Fibroblast of lung (primary cell): ENCODE measurements at regions not wholly inside any gene's neighbourhood (a gene's known extent, or its start where the extent isn't known, plus 50 kb on each side); places are given as distances from the start of the nearest gene placed in this dataset.

ENCODE experiments used
- DNase-seq, 2 donors: peaks; one replicate each; pipeline versions ENCODE4 v3.0.0 to v3.0.0-alpha.2; 2010; ENCODE audit warnings: low read depth in 2 of 2
- H2AFZ ChIP-seq: 2 replicates; pipeline ENCODE4 v1.5.1; 2012; ENCODE audit warnings: low read length, control low read depth, inconsistent platforms
- H3K27ac ChIP-seq: 2 replicates; pipeline ENCODE4 v1.5.1; 2011; ENCODE audit warnings: low read length, control low read depth; ENCODE audit not compliant: insufficient read depth
- H3K27me3 ChIP-seq: 2 replicates; pipeline ENCODE4 v1.5.1; 2011; ENCODE audit warnings: mild to moderate bottlenecking, low read length; ENCODE audit not compliant: control insufficient read depth, insufficient read depth
- H3K36me3 ChIP-seq: 2 replicates; pipeline ENCODE4 v1.5.1; 2011; ENCODE audit warnings: low read length; ENCODE audit not compliant: control insufficient read depth, insufficient read depth
- H3K4me1 ChIP-seq: 2 replicates; pipeline ENCODE4 v1.5.1; 2011; ENCODE audit warnings: low read length; ENCODE audit not compliant: control insufficient read depth, insufficient read depth; ENCODE audit errors: extremely low read depth
- H3K4me2 ChIP-seq: 2 replicates; pipeline ENCODE4 v1.5.1; 2011; ENCODE audit warnings: low read length, control low read depth; ENCODE audit not compliant: insufficient read depth; ENCODE audit errors: extremely low read depth
- H3K4me3 ChIP-seq, 4 experiments: fragments of 200-600 bp in 1 of 4; sonication (generic) in 1 of 4; replicated peaks in 1 of 4; 2 replicates each; pipeline ENCODE4 v1.5.1; 2011 to 2016; ENCODE audit warnings: low read length in 4 of 4, low read depth in 3 of 4, mild to moderate bottlenecking in 3 of 4, control low read depth in 2 of 4, inconsistent platforms in 1 of 4, mixed read lengths in 1 of 4; ENCODE audit not compliant: insufficient read depth in 1 of 4; ENCODE audit errors: control extremely low read depth in 1 of 4
- H3K79me2 ChIP-seq: 2 replicates; pipeline ENCODE4 v1.5.1; 2012; ENCODE audit warnings: mild to moderate bottlenecking, low read length, inconsistent platforms; ENCODE audit not compliant: control insufficient read depth, insufficient read depth
- H3K9ac ChIP-seq: 2 replicates; pipeline ENCODE4 v1.5.1; 2011; ENCODE audit warnings: mild to moderate bottlenecking, low read length, control low read depth; ENCODE audit not compliant: insufficient read depth
- H3K9me3 ChIP-seq: 2 replicates; pipeline ENCODE4 v1.5.1; 2012; ENCODE audit warnings: low read depth, low read length; ENCODE audit not compliant: control insufficient read depth, insufficient read depth
- H4K20me1 ChIP-seq: 2 replicates; pipeline ENCODE4 v1.5.1; 2011; ENCODE audit warnings: low read length; ENCODE audit not compliant: control insufficient read depth, insufficient read depth; ENCODE audit errors: extremely low read depth
- EZH2 ChIP-seq: IDR thresholded peaks from 2 replicates; pipeline ENCODE4 v1.5.1; 2012; ENCODE audit warnings: low read length, control low read depth, mild to moderate bottlenecking; ENCODE audit errors: missing control alignments
- TF ChIP-seq, protein P1 (sequence below), 2 donors: IDR thresholded peaks in 1 of 2; conservative IDR thresholded peaks in 1 of 2; 1 replicate in 1 of 2; 2 replicates in 1 of 2; pipeline ENCODE4 v1.5.1; 2011 to 2012; ENCODE audit warnings: low read length in 2 of 2, control low read depth in 1 of 2, inconsistent platforms in 1 of 2, low read depth in 1 of 2, mild to moderate bottlenecking in 1 of 2

DNA sequence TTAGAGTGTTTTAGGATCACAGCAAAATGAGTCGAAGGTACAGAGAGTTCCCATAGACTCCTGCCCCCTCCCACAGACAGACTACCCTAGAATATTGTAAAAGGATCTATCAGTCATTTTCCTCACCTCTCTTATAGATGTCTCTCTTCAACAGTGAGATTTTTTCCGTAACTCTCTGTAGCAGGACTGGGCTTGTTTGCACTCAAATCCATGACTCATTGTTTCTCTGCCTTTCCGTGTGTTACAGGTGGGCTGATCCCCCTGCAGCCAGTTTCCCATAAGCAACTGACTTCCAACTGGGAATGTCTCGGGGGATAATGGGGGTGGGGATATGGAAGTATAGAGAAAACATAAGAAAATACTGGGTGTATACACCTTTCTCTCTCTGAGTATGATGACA is 921.0 kb downstream of the GATA3 start:
- Histone ChIP-seq H3K9ac (no peak overlapping the region), H3K27ac (no peak overlapping the region), H3K36me3 (no peaks in the 10 kb centered on the region), H3K4me2 (no peak overlapping the region), H3K27me3 (no peaks in the 10 kb centered on the region), H2AFZ (no peak overlapping the region), H3K4me1 (no peaks in the 10 kb centered on the region), H4K20me1 (no peaks in the 10 kb centered on the region), H3K9me3 (no peaks in the 10 kb centered on the region), H3K4me3 (no peak overlapping the region), H3K79me2 (no peaks in the 10 kb centered on the region)
- no peak for DNase-seq
- TF ChIP-seq EZH2: no peak
- TF ChIP-seq, protein P1, sequence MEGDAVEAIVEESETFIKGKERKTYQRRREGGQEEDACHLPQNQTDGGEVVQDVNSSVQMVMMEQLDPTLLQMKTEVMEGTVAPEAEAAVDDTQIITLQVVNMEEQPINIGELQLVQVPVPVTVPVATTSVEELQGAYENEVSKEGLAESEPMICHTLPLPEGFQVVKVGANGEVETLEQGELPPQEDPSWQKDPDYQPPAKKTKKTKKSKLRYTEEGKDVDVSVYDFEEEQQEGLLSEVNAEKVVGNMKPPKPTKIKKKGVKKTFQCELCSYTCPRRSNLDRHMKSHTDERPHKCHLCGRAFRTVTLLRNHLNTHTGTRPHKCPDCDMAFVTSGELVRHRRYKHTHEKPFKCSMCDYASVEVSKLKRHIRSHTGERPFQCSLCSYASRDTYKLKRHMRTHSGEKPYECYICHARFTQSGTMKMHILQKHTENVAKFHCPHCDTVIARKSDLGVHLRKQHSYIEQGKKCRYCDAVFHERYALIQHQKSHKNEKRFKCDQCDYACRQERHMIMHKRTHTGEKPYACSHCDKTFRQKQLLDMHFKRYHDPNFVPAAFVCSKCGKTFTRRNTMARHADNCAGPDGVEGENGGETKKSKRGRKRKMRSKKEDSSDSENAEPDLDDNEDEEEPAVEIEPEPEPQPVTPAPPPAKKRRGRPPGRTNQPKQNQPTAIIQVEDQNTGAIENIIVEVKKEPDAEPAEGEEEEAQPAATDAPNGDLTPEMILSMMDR (conservative IDR thresholded peaks at IDR 0.05 in 1 of 2, IDR thresholded peaks at IDR 0.05 in 1 of 2; ENCODE audit: low read depth in 1 of 2, low read length in 2 of 2): no peak

DNA sequence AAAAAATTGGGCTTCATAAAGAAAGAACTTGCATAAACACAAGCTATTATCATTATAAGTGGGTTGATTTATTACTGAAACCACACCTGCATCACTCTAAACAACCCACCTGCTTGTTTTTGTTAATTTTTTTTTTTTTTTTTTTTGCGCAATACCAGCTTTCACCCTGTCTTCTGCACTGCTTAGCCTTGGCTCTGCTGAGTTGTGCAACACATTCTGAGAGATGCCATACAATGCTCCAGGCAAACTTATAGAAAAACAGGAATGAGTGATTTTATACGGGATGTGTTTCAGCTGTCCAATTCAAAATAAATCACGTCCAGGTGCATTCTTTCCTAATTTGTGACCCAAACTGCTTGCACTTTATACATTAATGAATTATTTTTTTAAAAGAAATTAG is 923.6 kb downstream of the GATA3 start:
- Histone ChIP-seq H3K79me2 (no peaks in the 10 kb centered on the region), H3K9ac (no peak overlapping the region), H2AFZ (no peak overlapping the region), H3K4me1 (no peaks in the 10 kb centered on the region), H3K9me3 (no peaks in the 10 kb centered on the region), H3K27ac (no peak overlapping the region), H3K27me3 (no peaks in the 10 kb centered on the region), H3K4me2 (no peak overlapping the region), H3K36me3 (no peaks in the 10 kb centered on the region), H4K20me1 (no peaks in the 10 kb centered on the region), H3K4me3 (no peak overlapping the region)
- TF ChIP-seq, protein P1 (conservative IDR thresholded peaks at IDR 0.05 in 1 of 2, IDR thresholded peaks at IDR 0.05 in 1 of 2; ENCODE audit: low read depth in 1 of 2, low read length in 2 of 2): no peak
- TF ChIP-seq EZH2: no peak
- no peak for DNase-seq

DNA sequence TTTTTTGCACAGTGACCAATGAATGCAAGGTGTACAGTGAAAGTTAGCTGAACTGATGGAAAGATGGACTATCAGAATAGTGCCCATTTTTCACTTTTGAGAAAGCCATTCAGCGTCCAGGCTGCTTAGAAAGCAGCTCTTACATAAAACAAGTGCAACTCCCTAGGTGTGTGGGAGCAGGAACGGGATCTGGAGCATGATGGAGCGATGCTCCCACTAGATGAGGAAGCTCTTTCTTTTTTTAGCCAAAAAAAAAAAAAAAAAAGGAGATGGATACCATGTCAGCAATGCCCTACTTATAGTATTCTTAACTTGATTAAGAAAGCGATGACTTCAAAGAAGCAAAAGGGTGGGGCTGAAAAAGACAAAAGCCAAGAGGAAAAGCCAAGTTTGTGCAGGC is 925.5 kb downstream of the GATA3 start:
- H3K27ac ChIP-seq: no peak overlapping the region
- no peaks in the 10 kb centered on the region for H3K79me2 ChIP-seq
- no peak for DNase-seq
- no peaks in the 10 kb centered on the region for H3K36me3 ChIP-seq
- H3K4me2 ChIP-seq: no peak overlapping the region
- no peaks in the 10 kb centered on the region for H3K9me3 ChIP-seq
- H3K4me3 ChIP-seq: no peak overlapping the region
- TF ChIP-seq, protein P1 (conservative IDR thresholded peaks at IDR 0.05 in 1 of 2, IDR thresholded peaks at IDR 0.05 in 1 of 2; ENCODE audit: low read depth in 1 of 2, low read length in 2 of 2): no peak
- no peak for TF ChIP-seq EZH2
- H3K9ac ChIP-seq: no peak overlapping the region
- no peaks in the 10 kb centered on the region for H3K27me3 ChIP-seq
- H2AFZ ChIP-seq: no peak overlapping the region
- no peaks in the 10 kb centered on the region for H4K20me1 ChIP-seq
- no peaks in the 10 kb centered on the region for H3K4me1 ChIP-seq
